K562 (cell line): ENCODE measurements at regions not wholly inside any gene's neighbourhood (a gene's known extent, or its start where the extent isn't known, plus 50 kb on each side); places are given as distances from the start of the nearest gene placed in this dataset.

Source experiments
- POLR2A ChIP-seq: fragments of 450-650 bp; conservative IDR thresholded peaks from 2 replicates; pipeline ENCODE4 v1.6.1; 2016
- ZNF384 ChIP-seq: IDR thresholded peaks from 2 replicates; pipeline ENCODE4 v1.6.1; 2012; ENCODE audit warnings: low read depth, low read length, improper control_type of control experiment
- TF ChIP-seq, protein P1 (sequence below): fragments of 450-650 bp; IDR thresholded peaks from 2 replicates; pipeline ENCODE4 v1.6.1; 2016

DNA sequence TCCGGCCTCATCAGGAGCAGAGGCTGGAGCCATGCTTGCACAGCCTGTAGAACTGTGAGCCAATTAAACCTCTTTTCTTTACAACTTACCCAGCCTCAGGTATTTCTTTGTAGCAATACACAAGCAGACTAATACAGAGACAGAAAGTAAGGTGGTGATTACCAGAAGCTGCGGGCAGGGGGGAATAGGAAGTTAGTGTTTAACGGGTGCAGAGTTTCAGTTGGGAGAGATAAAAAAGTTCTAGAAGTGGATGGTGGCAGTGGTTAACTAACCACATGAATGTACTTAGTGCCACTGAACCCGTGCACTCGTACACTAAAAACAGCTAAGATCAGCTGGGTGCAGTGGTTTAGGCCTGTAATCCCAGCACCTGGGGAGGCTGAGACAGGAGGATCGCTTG is 80.4 kb upstream of the TARDBP start:
- TF ChIP-seq ZNF384 (no peak), POLR2A (no peak)
- TF ChIP-seq, protein P1, sequence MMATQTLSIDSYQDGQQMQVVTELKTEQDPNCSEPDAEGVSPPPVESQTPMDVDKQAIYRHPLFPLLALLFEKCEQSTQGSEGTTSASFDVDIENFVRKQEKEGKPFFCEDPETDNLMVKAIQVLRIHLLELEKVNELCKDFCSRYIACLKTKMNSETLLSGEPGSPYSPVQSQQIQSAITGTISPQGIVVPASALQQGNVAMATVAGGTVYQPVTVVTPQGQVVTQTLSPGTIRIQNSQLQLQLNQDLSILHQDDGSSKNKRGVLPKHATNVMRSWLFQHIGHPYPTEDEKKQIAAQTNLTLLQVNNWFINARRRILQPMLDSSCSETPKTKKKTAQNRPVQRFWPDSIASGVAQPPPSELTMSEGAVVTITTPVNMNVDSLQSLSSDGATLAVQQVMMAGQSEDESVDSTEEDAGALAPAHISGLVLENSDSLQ: no peak
